RWPE1 (cell line): ENCODE measurements at regions not wholly inside any gene's neighbourhood (a gene's known extent, or its start where the extent isn't known, plus 50 kb on each side); places are given as distances from the start of the nearest gene placed in this dataset.
"Not testable (repeated sequence)": the region's sequence is repeated elsewhere in the genome, so short reads cannot be mapped to it uniquely, and the experiment has no call there.

ENCODE experiments used
- CTCF ChIA-PET: fragments of 350-600 bp; sonication (Branson Sonifier 250); formaldehyde crosslinking; extraction: SDS; loops from one replicate; lab custom pipeline; 2021; lab: Yijun Ruan, JAX
- POLR2A ChIA-PET: fragments of 400-600 bp; formaldehyde crosslinking; extraction: SDS; loops from one replicate; lab custom pipeline; 2020; ENCODE audit warnings: antibody characterized with exemption; ENCODE audit not compliant: low non-redundant PET; lab: Yijun Ruan, JAX
- DNase-seq: peaks from one replicate; pipeline ENCODE4 v3.0.0; 2012; ENCODE audit warnings: low spot score
- H3K27ac ChIP-seq: fragments of 450-650 bp; 2 replicates; pipeline ENCODE4 v1.5.1; 2017
- CTCF ChIP-seq: fragments of 450-650 bp; conservative IDR thresholded peaks from 2 replicates; pipeline ENCODE4 v1.5.1; 2017; ENCODE audit warnings: low read depth, mild to moderate bottlenecking

GRCh38 chr2:225824748-225825449 lies 425.4 kb downstream of the NYAP2 start:
- ChIA-PET CTCF (no interaction called here), POLR2A (no interaction called here)
- TF ChIP-seq CTCF = no peak
- DNase-seq = no peak
- no peak overlapping the region for H3K27ac ChIP-seq

- TF ChIP-seq CTCF = no peak
- H3K27ac ChIP-seq = no peak overlapping the region
Measured at GRCh38 chr2:225821351-225821750, 421.8 kb downstream of the NYAP2 start.

GRCh38 chr2:225820826-225821225 lies 421.3 kb downstream of the NYAP2 start:
- CTCF ChIA-PET = no interaction called here
- POLR2A ChIA-PET = no interaction called here
- no peak overlapping the region for H3K27ac ChIP-seq
- no peak for DNase-seq
- no peak for TF ChIP-seq CTCF

More at GRCh38 chr2:225821351-225821750, 421.8 kb downstream of the NYAP2 start:
- CTCF ChIA-PET = no interaction called here
- DNase-seq = no peak
- POLR2A ChIA-PET = no interaction called here

GRCh38 chr2:225814554-225814953 lies 415.0 kb downstream of the NYAP2 start:
- CTCF ChIA-PET = interaction anchor here (0.6 kb wide), 1 partner anchor 1164 kb away, joined by 5 read pairs; no protein-coding TSS in a partner anchor
- POLR2A ChIA-PET = no interaction called here

GRCh38 chr2:225806105-225806504 lies 406.6 kb downstream of the NYAP2 start:
- POLR2A ChIA-PET = no interaction called here
- peak; percentile 7 for DNase-seq
- CTCF ChIA-PET = interaction anchor here (0.6 kb wide), 1 partner anchor 80 kb away, joined by 3 read pairs; no protein-coding TSS in a partner anchor
- no peak overlapping the region for H3K27ac ChIP-seq
- no peak for TF ChIP-seq CTCF

More at GRCh38 chr2:225814554-225814953, 415.0 kb downstream of the NYAP2 start:
- no peak overlapping the region for H3K27ac ChIP-seq
- DNase-seq = no peak
- no peak for TF ChIP-seq CTCF

DNA sequence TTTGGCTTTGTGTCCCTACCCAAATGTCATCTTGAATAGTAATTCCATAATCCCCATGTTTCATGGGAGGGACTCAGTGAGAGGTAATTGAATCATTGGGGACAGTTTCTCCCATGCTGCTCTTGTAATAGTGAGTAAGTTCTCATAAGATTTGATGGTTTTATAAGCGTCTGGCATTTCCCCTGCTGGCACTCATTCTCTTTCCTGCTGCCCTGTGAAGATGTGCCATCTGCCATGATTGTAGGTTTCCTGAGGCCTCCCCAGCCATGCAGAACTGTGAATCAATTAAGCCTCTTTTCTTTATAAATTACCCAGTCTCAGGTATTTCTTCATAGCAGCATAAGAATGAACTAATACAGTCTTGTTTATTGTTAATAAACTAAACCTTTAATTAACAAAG lies 402.6 kb downstream of the NYAP2 start:
- DNase-seq, POLR2A ChIA-PET, H3K27ac ChIP-seq, CTCF ChIA-PET: not testable (repeated sequence)

DNA sequence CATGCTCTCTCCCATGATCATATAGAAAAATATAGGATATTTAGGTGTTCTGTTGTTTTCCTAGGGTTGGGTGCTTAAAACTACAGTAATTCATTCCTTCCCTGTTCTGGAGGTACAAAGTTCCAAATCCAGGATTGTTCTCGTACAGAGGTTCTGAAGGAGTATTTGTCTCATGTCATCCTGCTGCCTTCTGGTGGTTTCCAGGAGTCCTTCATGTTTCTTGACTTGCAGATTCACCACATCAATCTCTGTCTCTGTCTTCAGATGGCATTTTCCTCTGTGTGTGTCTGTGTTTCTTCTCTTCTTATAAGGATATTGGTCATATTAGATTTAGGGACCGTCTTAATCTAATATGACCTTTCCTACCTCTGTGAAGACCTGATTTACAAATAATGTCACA lies 397.9 kb downstream of the NYAP2 start:
- DNase-seq = no peak
- ChIA-PET POLR2A (no interaction called here), CTCF (interaction anchor here (0.6 kb wide), 1 partner anchor 1761 kb away, joined by 3 read pairs; no protein-coding TSS in a partner anchor)
- no peak overlapping the region for H3K27ac ChIP-seq
- TF ChIP-seq CTCF = no peak
